ENCODE measurements at regions not wholly inside any gene's neighbourhood (a gene's known extent, or its start where the extent isn't known, plus 50 kb on each side); places are given as distances from the start of the nearest gene placed in this dataset.
"Not testable (repeated sequence)": the region's sequence is repeated elsewhere in the genome, so short reads cannot be mapped to it uniquely, and the experiment has no call there.

- WGBS, 2 donors: 87 to 93% methylated on average over 2 of the region's 2 CpGs
Observed at GRCh38 chrX:13480780-13481179, 88.6 kb upstream of the EGFL6 start.

GRCh38 chrX:13479452-13479813 is 90.0 kb upstream of the EGFL6 start:
- H3K27ac ChIP-seq (ENCODE audit: low read depth in 2 of 2, low read length in 1 of 2): no peak overlapping the region
- H3K9me3 ChIP-seq (ENCODE audit: control insufficient read depth in 2 of 2, insufficient read depth in 1 of 2, low read depth in 1 of 2, low read length in 1 of 2): no peaks in the 10 kb centered on the region
- WGBS, 2 donors: 92 to 93% methylated on average over 2 of the region's 2 CpGs
- H3K4me3 ChIP-seq (ENCODE audit: low read depth in 1 of 2, low read length in 2 of 2): no peak overlapping the region
- no peaks in the 10 kb centered on the region for H3K36me3 ChIP-seq (ENCODE audit: control insufficient read depth in 2 of 2, insufficient read depth in 2 of 2, low read length in 1 of 2)
- H3K27me3 ChIP-seq (ENCODE audit: control insufficient read depth in 1 of 2, insufficient read depth in 2 of 2, low read length in 2 of 2): no peaks in the 10 kb centered on the region
- no peaks in the 10 kb centered on the region for H3K4me1 ChIP-seq (ENCODE audit: control insufficient read depth in 2 of 2, insufficient read depth in 2 of 2, low read length in 1 of 2)

More at GRCh38 chrX:13480780-13481179, 88.6 kb upstream of the EGFL6 start:
- not testable (repeated sequence) for H3K4me1 ChIP-seq (ENCODE audit: control insufficient read depth in 2 of 2, insufficient read depth in 2 of 2, low read length in 1 of 2); H3K9me3 ChIP-seq (ENCODE audit: control insufficient read depth in 2 of 2, insufficient read depth in 1 of 2, low read depth in 1 of 2, low read length in 1 of 2); H3K4me3 ChIP-seq (ENCODE audit: low read depth in 1 of 2, low read length in 2 of 2); H3K27ac ChIP-seq (ENCODE audit: low read depth in 2 of 2, low read length in 1 of 2); H3K36me3 ChIP-seq (ENCODE audit: control insufficient read depth in 2 of 2, insufficient read depth in 2 of 2, low read length in 1 of 2); H3K27me3 ChIP-seq (ENCODE audit: control insufficient read depth in 1 of 2, insufficient read depth in 2 of 2, low read length in 2 of 2)

DNA sequence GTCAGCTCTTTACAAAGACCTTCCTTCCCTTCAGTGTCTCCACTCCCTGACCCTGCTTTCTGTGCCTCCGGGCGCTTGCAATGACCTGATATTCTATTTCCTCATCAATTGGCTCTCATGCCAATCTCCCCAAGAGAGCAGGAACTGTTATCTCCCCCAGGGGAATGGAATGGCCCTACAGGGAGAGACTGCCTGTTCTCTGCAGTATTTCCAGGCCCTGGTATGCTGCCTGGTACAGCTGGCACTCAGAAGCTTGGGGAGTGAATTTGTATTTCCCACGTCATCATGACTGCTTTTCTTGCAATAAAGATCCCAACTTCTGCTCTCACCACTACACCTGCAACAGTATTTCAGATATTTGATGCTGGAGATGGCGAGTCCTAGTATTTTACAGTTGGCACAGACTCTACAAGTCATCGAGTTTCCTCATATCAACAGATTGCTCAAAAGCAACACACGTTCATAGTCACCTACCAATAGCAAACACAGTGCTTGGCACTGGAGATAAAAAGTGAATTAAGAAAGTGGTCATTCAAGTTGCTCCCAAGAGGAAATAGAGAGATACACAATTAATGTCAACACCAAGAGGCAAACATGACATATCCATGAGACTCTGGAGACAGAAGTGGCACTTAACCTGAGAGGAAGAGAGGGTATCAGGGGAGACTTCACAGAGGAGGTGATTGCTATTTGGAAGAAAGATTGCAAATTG is 90.5 kb upstream of the EGFL6 start:
- Histone ChIP-seq H3K27ac (ENCODE audit: low read depth in 2 of 2, low read length in 1 of 2) (no peak overlapping the region), H3K4me1 (ENCODE audit: control insufficient read depth in 2 of 2, insufficient read depth in 2 of 2, low read length in 1 of 2) (no peaks in the 10 kb centered on the region), H3K27me3 (ENCODE audit: control insufficient read depth in 1 of 2, insufficient read depth in 2 of 2, low read length in 2 of 2) (no peaks in the 10 kb centered on the region), H3K9me3 (ENCODE audit: control insufficient read depth in 2 of 2, insufficient read depth in 1 of 2, low read depth in 1 of 2, low read length in 1 of 2) (no peaks in the 10 kb centered on the region), H3K36me3 (ENCODE audit: control insufficient read depth in 2 of 2, insufficient read depth in 2 of 2, low read length in 1 of 2) (no peaks in the 10 kb centered on the region), H3K4me3 (ENCODE audit: low read depth in 1 of 2, low read length in 2 of 2) (no peak overlapping the region)
- 73 to 89% methylated on average over 5 to 6 of the region's 6 CpGs for WGBS, 2 donors

DNA sequence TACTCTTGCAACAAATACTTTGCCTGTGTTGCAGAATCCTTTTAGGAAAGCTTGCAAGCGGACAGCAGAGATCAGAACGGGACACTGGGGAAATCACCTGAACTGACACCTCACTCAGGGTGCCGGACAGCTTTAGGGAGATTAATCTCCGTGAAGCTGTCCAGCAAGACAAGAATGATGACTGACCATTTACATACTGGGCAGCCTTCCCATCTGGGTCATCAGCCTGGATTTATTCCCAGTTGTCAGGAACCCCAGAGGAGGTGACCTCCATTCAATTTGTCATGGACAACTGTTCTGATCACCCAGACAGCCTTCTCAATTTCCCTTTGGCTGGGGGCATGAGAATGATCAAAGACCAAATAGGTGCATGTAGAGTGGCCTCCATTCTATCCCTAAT is 93.0 kb upstream of the EGFL6 start:
- H3K9me3 ChIP-seq (ENCODE audit: control insufficient read depth in 2 of 2, insufficient read depth in 1 of 2, low read depth in 1 of 2, low read length in 1 of 2): no peaks in the 10 kb centered on the region
- WGBS, 2 donors: 75 to 77% methylated on average over 4 of the region's 4 CpGs
- no peaks in the 10 kb centered on the region for H3K4me1 ChIP-seq (ENCODE audit: control insufficient read depth in 2 of 2, insufficient read depth in 2 of 2, low read length in 1 of 2)
- H3K4me3 ChIP-seq (ENCODE audit: low read depth in 1 of 2, low read length in 2 of 2): no peak overlapping the region
- H3K36me3 ChIP-seq (ENCODE audit: control insufficient read depth in 2 of 2, insufficient read depth in 2 of 2, low read length in 1 of 2): no peaks in the 10 kb centered on the region
- H3K27me3 ChIP-seq (ENCODE audit: control insufficient read depth in 1 of 2, insufficient read depth in 2 of 2, low read length in 2 of 2): no peaks in the 10 kb centered on the region
- no peak overlapping the region for H3K27ac ChIP-seq (ENCODE audit: low read depth in 2 of 2, low read length in 1 of 2)

DNA sequence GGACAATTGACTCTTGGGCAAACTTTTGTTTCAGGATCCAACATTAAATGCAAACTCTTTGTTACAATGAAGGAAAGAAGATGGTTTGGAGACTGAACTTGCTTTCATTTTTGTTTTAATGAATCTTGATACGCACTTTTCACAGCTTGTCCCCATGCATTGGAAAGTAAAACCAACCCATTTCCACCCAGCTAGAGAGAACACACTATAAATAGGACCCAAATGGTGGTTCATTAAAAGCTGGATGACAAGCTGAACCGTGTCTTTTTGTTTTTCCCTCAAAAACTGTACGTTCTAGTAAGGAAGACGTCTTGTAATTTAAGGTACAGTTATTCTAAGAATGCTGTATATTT is 95.3 kb upstream of the EGFL6 start:
- Histone ChIP-seq H3K9me3 (ENCODE audit: control insufficient read depth in 2 of 2, insufficient read depth in 1 of 2, low read depth in 1 of 2, low read length in 1 of 2) (no peaks in the 10 kb centered on the region), H3K36me3 (ENCODE audit: control insufficient read depth in 2 of 2, insufficient read depth in 2 of 2, low read length in 1 of 2) (no peaks in the 10 kb centered on the region), H3K27me3 (ENCODE audit: control insufficient read depth in 1 of 2, insufficient read depth in 2 of 2, low read length in 2 of 2) (no peaks in the 10 kb centered on the region), H3K4me1 (ENCODE audit: control insufficient read depth in 2 of 2, insufficient read depth in 2 of 2, low read length in 1 of 2) (no peaks in the 10 kb centered on the region), H3K4me3 (ENCODE audit: low read depth in 1 of 2, low read length in 2 of 2) (no peak overlapping the region), H3K27ac (ENCODE audit: low read depth in 2 of 2, low read length in 1 of 2) (no peak overlapping the region)
- WGBS, 2 donors: 70 to 72% methylated on average over 4 of the region's 4 CpGs

DNA sequence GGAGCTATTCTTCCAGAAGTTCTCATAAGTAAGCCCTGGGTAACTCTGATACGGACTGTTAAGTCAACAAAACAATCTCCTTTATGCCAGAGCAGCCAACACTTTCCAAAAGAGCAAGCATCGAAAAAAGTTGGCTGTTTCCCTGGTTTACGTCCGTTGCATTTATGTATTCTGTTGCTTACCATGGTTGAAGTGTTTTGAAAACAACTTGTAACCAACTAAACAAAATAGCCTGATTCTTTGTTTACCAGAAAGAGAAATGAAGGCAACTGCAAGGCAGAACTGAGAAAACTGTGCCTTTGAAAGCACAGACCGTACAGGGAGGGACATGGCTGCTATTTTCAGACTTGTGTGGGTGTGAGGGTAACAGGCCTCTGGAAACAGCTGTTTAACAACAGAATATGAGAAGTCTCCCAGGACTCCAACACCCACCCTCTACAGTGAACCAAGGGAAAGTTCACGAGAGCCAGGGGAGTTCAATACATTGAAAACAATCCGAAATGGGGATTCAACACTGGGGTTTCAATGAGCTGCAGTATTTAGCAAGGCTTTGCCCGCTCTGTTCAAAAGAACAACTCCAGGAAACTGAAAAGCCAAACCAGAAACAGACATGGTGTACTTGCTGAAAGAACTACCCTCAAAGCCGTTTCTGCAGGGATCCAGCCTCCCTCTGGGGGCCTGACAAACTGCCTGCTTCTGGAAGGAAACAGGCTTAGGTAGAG is 95.8 kb upstream of the EGFL6 start:
- H3K4me3 ChIP-seq (ENCODE audit: low read depth in 1 of 2, low read length in 2 of 2): no peak overlapping the region
- H3K36me3 ChIP-seq (ENCODE audit: control insufficient read depth in 2 of 2, insufficient read depth in 2 of 2, low read length in 1 of 2): no peaks in the 10 kb centered on the region
- H3K27me3 ChIP-seq (ENCODE audit: control insufficient read depth in 1 of 2, insufficient read depth in 2 of 2, low read length in 2 of 2): no peaks in the 10 kb centered on the region
- WGBS, 2 donors: 52 to 58% methylated on average over 9 of the region's 9 CpGs
- no peaks in the 10 kb centered on the region for H3K4me1 ChIP-seq (ENCODE audit: control insufficient read depth in 2 of 2, insufficient read depth in 2 of 2, low read length in 1 of 2)
- no peaks in the 10 kb centered on the region for H3K9me3 ChIP-seq (ENCODE audit: control insufficient read depth in 2 of 2, insufficient read depth in 1 of 2, low read depth in 1 of 2, low read length in 1 of 2)
- H3K27ac ChIP-seq (ENCODE audit: low read depth in 2 of 2, low read length in 1 of 2): peak overlapping the region; percentile 9 to 27

DNA sequence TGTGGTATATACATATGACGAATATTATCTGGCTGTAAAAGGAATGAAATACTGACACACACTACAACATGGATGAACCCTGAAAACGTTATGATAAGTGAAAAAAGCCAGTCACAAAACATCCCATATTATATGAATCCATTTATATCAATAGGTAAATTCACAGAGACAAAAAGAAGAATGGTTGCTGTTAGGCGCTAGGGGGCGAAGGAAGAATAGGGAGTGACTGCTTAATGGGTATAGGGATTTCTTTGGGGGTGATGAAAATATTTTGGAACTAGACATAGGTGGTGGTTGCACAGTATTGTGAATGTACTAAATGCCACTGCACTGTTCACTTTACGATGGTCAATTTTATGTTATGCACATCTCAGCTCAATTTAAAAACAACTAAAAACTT is 96.4 kb upstream of the EGFL6 start:
- Histone ChIP-seq H3K27me3 (ENCODE audit: control insufficient read depth in 1 of 2, insufficient read depth in 2 of 2, low read length in 2 of 2) (no peaks in the 10 kb centered on the region), H3K9me3 (ENCODE audit: control insufficient read depth in 2 of 2, insufficient read depth in 1 of 2, low read depth in 1 of 2, low read length in 1 of 2) (no peaks in the 10 kb centered on the region), H3K27ac (ENCODE audit: low read depth in 2 of 2, low read length in 1 of 2) (peak overlapping the region in 1 of 2 donors; percentile 27), H3K36me3 (ENCODE audit: control insufficient read depth in 2 of 2, insufficient read depth in 2 of 2, low read length in 1 of 2) (no peaks in the 10 kb centered on the region), H3K4me3 (ENCODE audit: low read depth in 1 of 2, low read length in 2 of 2) (no peak overlapping the region), H3K4me1 (ENCODE audit: control insufficient read depth in 2 of 2, insufficient read depth in 2 of 2, low read length in 1 of 2) (no peaks in the 10 kb centered on the region)
- WGBS, 2 donors: 49 to 82% methylated on average over 5 of the region's 5 CpGs

DNA sequence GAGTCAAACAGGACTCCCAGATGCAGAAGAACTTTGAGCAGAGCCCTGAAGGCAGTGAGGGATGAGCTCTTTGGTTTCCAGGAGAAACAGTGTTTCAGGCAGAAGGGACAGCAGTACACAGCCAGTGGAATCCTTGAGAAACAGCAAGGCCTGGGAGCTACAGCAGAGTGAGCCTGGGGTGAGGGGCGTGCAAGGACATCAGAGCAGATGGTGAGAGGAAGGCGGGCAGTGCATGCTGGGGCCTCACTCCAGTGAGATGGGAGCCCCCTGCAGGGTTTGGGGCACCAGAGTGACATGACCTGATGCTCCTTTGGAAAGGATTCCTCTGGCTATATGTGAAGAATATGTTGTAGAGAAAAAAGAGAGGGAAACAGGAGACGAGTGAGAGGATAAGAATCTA is 98.1 kb upstream of the EGFL6 start:
- Histone ChIP-seq H3K4me1 (ENCODE audit: control insufficient read depth in 2 of 2, insufficient read depth in 2 of 2, low read length in 1 of 2) (no peaks in the 10 kb centered on the region), H3K4me3 (ENCODE audit: low read depth in 1 of 2, low read length in 2 of 2) (no peak overlapping the region), H3K9me3 (ENCODE audit: control insufficient read depth in 2 of 2, insufficient read depth in 1 of 2, low read depth in 1 of 2, low read length in 1 of 2) (no peaks in the 10 kb centered on the region), H3K27ac (ENCODE audit: low read depth in 2 of 2, low read length in 1 of 2) (no peak overlapping the region), H3K27me3 (ENCODE audit: control insufficient read depth in 1 of 2, insufficient read depth in 2 of 2, low read length in 2 of 2) (no peaks in the 10 kb centered on the region), H3K36me3 (ENCODE audit: control insufficient read depth in 2 of 2, insufficient read depth in 2 of 2, low read length in 1 of 2) (no peaks in the 10 kb centered on the region)
- 61 to 95% methylated on average over 3 of the region's 3 CpGs for WGBS, 2 donors

DNA sequence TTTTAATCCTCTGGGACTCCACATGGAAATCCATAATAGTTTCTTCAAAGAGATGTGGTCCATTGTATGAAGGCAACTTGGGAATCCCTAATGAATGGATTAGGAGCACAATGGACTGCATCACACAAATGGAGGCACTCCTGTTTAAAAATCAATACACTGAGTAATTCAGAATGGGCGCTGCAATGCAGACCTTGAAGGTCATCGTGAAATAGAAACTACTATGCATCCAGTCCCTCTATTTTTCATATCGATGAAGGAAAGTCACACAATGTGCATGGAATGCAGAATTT is 98.8 kb upstream of the EGFL6 start:
- Histone ChIP-seq H3K27ac (ENCODE audit: low read depth in 2 of 2, low read length in 1 of 2) (no peak overlapping the region), H3K27me3 (ENCODE audit: control insufficient read depth in 1 of 2, insufficient read depth in 2 of 2, low read length in 2 of 2) (no peaks in the 10 kb centered on the region), H3K9me3 (ENCODE audit: control insufficient read depth in 2 of 2, insufficient read depth in 1 of 2, low read depth in 1 of 2, low read length in 1 of 2) (no peaks in the 10 kb centered on the region), H3K36me3 (ENCODE audit: control insufficient read depth in 2 of 2, insufficient read depth in 2 of 2, low read length in 1 of 2) (no peaks in the 10 kb centered on the region), H3K4me1 (ENCODE audit: control insufficient read depth in 2 of 2, insufficient read depth in 2 of 2, low read length in 1 of 2) (no peaks in the 10 kb centered on the region), H3K4me3 (ENCODE audit: low read depth in 1 of 2, low read length in 2 of 2) (no peak overlapping the region)
- 77 to 78% methylated on average over 3 of the region's 3 CpGs for WGBS, 2 donors

Measured in esophagus (tissue), 2 donors.